A549 (cell line): ENCODE measurements at regions not wholly inside any gene's neighbourhood (a gene's known extent, or its start where the extent isn't known, plus 50 kb on each side); places are given as distances from the start of the nearest gene placed in this dataset.

Experiments used
- ATAC-seq, 2 experiments: fragments of 200-7000 bp in 1 of 2; fragments of >200 bp in 1 of 2; cut with Nextera tagmentation in 1 of 2; cut with Tn5 transposase in 1 of 2; 3 replicates each; pipeline versions ENCODE4 v1.8.0 to v1.9.1; 2018 to 2020; ENCODE audit warnings: mild to moderate bottlenecking in 1 of 2, moderate library complexity in 1 of 2
- CTCF ChIA-PET: fragments of 300-600 bp; sonication (Branson Sonifier 250); formaldehyde crosslinking; extraction: SDS; loops from one replicate; lab custom pipeline; 2021; ENCODE audit warnings: antibody characterized with exemption, inconsistent platforms; lab: Yijun Ruan, JAX
- POLR2A ChIA-PET: fragments of 350-600 bp; formaldehyde crosslinking; extraction: SDS; loops from one replicate; lab custom pipeline; 2021; ENCODE audit warnings: antibody characterized with exemption, inconsistent platforms; lab: Yijun Ruan, JAX
- DNase-seq, 2 experiments: peaks; one replicate each; pipeline versions ENCODE4 v3.0.0 to v3.0.0-alpha.2; 2011 to 2016; ENCODE audit warnings: low read depth in 1 of 2, low spot score in 1 of 2
- FAIRE-seq: peaks from 2 replicates; lab custom pipeline; 2011; peaks lifted over from hg19 to GRCh38; lab: Jason Lieb, UNC
- H3K27ac ChIP-seq, 2 experiments: fragments of >200 bp; sonication (Bioruptor Twin); formaldehyde crosslinking; 3 replicates each; pipeline ENCODE4 v1.5.1; 2016 to 2017
- H3K4me1 ChIP-seq: fragments of >200 bp; sonication (Bioruptor Twin); formaldehyde crosslinking; 3 replicates; pipeline ENCODE4 v1.6.1; 2016
- H3K4me2 ChIP-seq: fragments of >200 bp; sonication (Bioruptor Twin); formaldehyde crosslinking; 3 replicates; pipeline ENCODE4 v1.6.1; 2016
- H3K4me3 ChIP-seq: fragments of >200 bp; sonication (Bioruptor Twin); formaldehyde crosslinking; 3 replicates; pipeline ENCODE4 v1.5.1; 2016
- H3K9me3 ChIP-seq: fragments of >200 bp; sonication (Bioruptor Twin); formaldehyde crosslinking; 3 replicates; pipeline ENCODE4 v1.6.1; 2016
- ESRRA ChIP-seq: fragments of 150-350 bp; IDR thresholded peaks from 2 replicates; pipeline ENCODE4 v1.6.1; 2014; ENCODE audit warnings: mild to moderate bottlenecking, low read length, borderline replicate concordance
- NPAS2 ChIP-seq: fragments of 250-450 bp; sonication (Bioruptor Pico); IDR thresholded peaks from 2 replicates; pipeline ENCODE4 v1.8.0; 2022; ENCODE audit warnings: mild to moderate bottlenecking, moderate library complexity, borderline replicate concordance
- POLR2AphosphoS2 ChIP-seq: conservative IDR thresholded peaks from 2 replicates; pipeline ENCODE4 v1.6.1; 2012; ENCODE audit warnings: low read length, improper control_type of control experiment, inconsistent platforms
- WGBS: methylation state at CpG from one replicate; pipeline ENCODE4 v1.1.6; 2017; ENCODE audit errors: missing lambda C conversion rate; 5-methylcytosine and 5-hydroxymethylcytosine counted together
- small RNA-seq, 6 experiments: library from RNA; depleted of rRNA; stranded (forward); fragments of <200 nt; gene quantifications; one replicate each; pipeline ENCODE3, GENCODE V24; 2012
- TF ChIP-seq, protein P1 (sequence below): fragments of >200 bp; sonication (Bioruptor Twin); formaldehyde crosslinking; IDR thresholded peaks from 3 replicates; pipeline ENCODE4 v1.5.1; 2016
- TF ChIP-seq, protein P2 (sequence below): fragments of 150-350 bp; IDR thresholded peaks from 2 replicates; pipeline ENCODE4 v1.6.1; 2014; ENCODE audit warnings: low read depth, mild to moderate bottlenecking, low read length

DNA sequence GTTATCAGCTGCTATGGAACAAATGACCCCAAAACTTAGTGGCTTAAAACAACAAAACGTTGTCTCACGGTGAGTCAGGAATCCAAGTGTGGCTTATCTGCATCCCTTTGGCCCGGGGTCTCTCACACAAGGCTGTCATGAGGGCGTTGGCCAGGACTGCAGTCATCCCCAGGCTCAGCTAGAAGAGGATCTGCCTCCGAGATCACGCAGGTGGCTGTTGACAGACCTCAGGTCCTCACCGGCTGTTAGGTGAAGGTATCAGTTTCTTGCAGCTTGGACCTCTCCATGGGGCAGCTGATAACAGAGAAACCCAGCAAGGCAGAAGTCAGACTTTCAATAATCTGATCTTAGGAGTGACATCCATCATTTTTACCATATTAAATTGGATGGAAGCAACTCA is 52.7 kb upstream of the SYT6 start (continued):
- TF ChIP-seq, protein P1, sequence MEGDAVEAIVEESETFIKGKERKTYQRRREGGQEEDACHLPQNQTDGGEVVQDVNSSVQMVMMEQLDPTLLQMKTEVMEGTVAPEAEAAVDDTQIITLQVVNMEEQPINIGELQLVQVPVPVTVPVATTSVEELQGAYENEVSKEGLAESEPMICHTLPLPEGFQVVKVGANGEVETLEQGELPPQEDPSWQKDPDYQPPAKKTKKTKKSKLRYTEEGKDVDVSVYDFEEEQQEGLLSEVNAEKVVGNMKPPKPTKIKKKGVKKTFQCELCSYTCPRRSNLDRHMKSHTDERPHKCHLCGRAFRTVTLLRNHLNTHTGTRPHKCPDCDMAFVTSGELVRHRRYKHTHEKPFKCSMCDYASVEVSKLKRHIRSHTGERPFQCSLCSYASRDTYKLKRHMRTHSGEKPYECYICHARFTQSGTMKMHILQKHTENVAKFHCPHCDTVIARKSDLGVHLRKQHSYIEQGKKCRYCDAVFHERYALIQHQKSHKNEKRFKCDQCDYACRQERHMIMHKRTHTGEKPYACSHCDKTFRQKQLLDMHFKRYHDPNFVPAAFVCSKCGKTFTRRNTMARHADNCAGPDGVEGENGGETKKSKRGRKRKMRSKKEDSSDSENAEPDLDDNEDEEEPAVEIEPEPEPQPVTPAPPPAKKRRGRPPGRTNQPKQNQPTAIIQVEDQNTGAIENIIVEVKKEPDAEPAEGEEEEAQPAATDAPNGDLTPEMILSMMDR = no peak
- no peak for TF ChIP-seq POLR2AphosphoS2
- TF ChIP-seq, protein P2, sequence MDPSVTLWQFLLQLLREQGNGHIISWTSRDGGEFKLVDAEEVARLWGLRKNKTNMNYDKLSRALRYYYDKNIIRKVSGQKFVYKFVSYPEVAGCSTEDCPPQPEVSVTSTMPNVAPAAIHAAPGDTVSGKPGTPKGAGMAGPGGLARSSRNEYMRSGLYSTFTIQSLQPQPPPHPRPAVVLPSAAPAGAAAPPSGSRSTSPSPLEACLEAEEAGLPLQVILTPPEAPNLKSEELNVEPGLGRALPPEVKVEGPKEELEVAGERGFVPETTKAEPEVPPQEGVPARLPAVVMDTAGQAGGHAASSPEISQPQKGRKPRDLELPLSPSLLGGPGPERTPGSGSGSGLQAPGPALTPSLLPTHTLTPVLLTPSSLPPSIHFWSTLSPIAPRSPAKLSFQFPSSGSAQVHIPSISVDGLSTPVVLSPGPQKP = no peak
- no peak for TF ChIP-seq ESRRA

DNA sequence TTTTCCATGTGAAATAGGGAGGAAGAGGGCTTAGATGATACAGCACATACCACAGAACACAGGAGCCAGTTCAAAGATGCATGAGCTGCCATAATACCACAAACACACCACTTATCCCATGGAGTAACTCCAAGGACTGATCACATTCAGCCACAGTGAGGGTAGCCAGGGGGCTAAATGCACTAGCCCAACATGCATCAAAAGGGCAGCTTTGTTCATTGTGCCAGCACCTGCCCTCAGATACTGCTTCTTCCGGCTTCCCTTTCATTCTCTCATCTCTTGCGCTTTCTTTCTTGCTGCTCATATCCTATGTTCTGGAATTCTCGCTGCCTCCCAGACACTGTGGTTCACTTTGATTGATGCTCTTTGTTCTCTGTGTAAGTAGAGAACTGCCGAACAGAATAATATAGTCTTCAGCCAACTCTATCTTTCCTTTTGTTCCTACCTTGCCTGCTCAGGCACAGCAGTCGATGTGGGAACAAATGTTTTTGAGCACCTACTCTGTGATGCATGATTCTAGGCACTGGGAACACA is 50.0 kb upstream of the SYT6 start:
- POLR2A ChIA-PET = no interaction called here
- no peak overlapping the region for H3K27ac ChIP-seq
- DNase-seq = no peak
- CTCF ChIA-PET = interaction anchor here (1.0 kb wide), 1 partner anchor 12 kb away, joined by 3 read pairs; no protein-coding TSS in a partner anchor
- no peaks in the 10 kb centered on the region for H3K9me3 ChIP-seq
- no peak overlapping the region for H3K4me2 ChIP-seq
- WGBS = 37% methylated on average over 5 of the region's 5 CpGs
- H3K4me1 ChIP-seq = no peaks in the 10 kb centered on the region
- no peak overlapping the region for H3K4me3 ChIP-seq
- no peak for TF ChIP-seq NPAS2 (CRISPR knock-in tag)
- FAIRE-seq = no peak
- ATAC-seq = no peak

Small RNA genes in the stretch of these regions (small RNA-seq; reads per million reads assigned to genes)
- gene MRPL57P1 = 0 reads per million in 6 experiments
